Endothelial cell of umbilical vein (primary cell): ENCODE measurements at regions not wholly inside any gene's neighbourhood (a gene's known extent, or its start where the extent isn't known, plus 50 kb on each side); places are given as distances from the start of the nearest gene placed in this dataset.

ENCODE experiments used
- BruUV-seq: library from RNA; stranded (reverse); fragments of 400-500 nt; replicated peaks from 2 replicates; lab custom pipeline; 2021; lab: Mats Ljungman, UMichigan
- CTCF ChIA-PET: fragments of 300-600, 350-600 bp; sonication (Branson Sonifier 250); formaldehyde crosslinking; loops from one replicate; lab custom pipeline; 2021; ENCODE audit warnings: antibody characterized with exemption, inconsistent platforms; lab: Charles Lee
- POLR2A ChIA-PET: fragments of 300-600, 350-600 bp; sonication (Branson Sonifier 250); formaldehyde crosslinking; loops from one replicate; lab custom pipeline; 2021; ENCODE audit warnings: antibody characterized with exemption, inconsistent platforms; lab: Charles Lee
- DNase-seq: peaks from one replicate; pipeline ENCODE4 v3.0.0-alpha.2; 2011; ENCODE audit warnings: low read depth, low spot score
- FAIRE-seq: peaks from 2 replicates; lab custom pipeline; 2011; peaks lifted over from hg19 to GRCh38; lab: Jason Lieb, UNC
- H2AFZ ChIP-seq: 2 replicates; pipeline ENCODE4 v1.6.0; 2012; ENCODE audit warnings: low read depth, low read length, control low read depth, inconsistent platforms
- H3K27ac ChIP-seq: 2 replicates; pipeline ENCODE4 v1.5.1; 2011; ENCODE audit warnings: low read depth, mild to moderate bottlenecking, control low read depth, low read length, moderate library complexity; ENCODE audit not compliant: insufficient read depth
- H3K27me3 ChIP-seq, 2 experiments: 2 replicates each; pipeline versions ENCODE4 v1.6.0 to v1.6.1; 2011; ENCODE audit warnings: low read length in 2 of 2, mixed read lengths in 1 of 2; ENCODE audit not compliant: control insufficient read depth in 2 of 2, insufficient read depth in 2 of 2
- H3K36me3 ChIP-seq, 2 experiments: 2 replicates in 1 of 2; 3 replicates in 1 of 2; pipeline ENCODE4 v1.5.1; 2011; ENCODE audit warnings: low read length in 2 of 2, mild to moderate bottlenecking in 1 of 2, moderate library complexity in 1 of 2; ENCODE audit not compliant: control insufficient read depth in 2 of 2, insufficient read depth in 2 of 2; ENCODE audit errors: extremely low read depth in 1 of 2
- H3K4me1 ChIP-seq: 3 replicates; pipeline ENCODE4 v1.5.1; 2011; ENCODE audit warnings: mild to moderate bottlenecking, low read length; ENCODE audit not compliant: control insufficient read depth, insufficient read depth; ENCODE audit errors: extremely low read depth
- H3K4me2 ChIP-seq: 2 replicates; pipeline ENCODE4 v1.6.1; 2011; ENCODE audit warnings: low read length, control low read depth, mixed read lengths; ENCODE audit not compliant: insufficient read depth
- H3K4me3 ChIP-seq, 3 experiments: fragments of 200-600 bp in 1 of 3; sonication (generic), shearing (Covaris generic) in 1 of 3; replicated peaks in 1 of 3; 2 replicates each; pipeline ENCODE4 v1.5.1; 2011 to 2016; ENCODE audit warnings: control low read depth in 3 of 3, low read length in 3 of 3, mild to moderate bottlenecking in 2 of 3, inconsistent platforms in 1 of 3, low read depth in 1 of 3, moderate library complexity in 1 of 3; ENCODE audit not compliant: insufficient read depth in 1 of 3
- H3K79me2 ChIP-seq: 2 replicates; pipeline ENCODE4 v1.6.0; 2012; ENCODE audit warnings: low read length, inconsistent platforms; ENCODE audit not compliant: control insufficient read depth, insufficient read depth
- H3K9ac ChIP-seq: replicated peaks from 2 replicates; pipeline ENCODE3; 2011; ENCODE audit warnings: low read length, control low read depth; ENCODE audit not compliant: insufficient read depth; ENCODE audit errors: extremely low read depth
- H3K9me1 ChIP-seq: replicated peaks from 3 replicates; pipeline ENCODE4 v1.6.0; 2011; ENCODE audit warnings: mild to moderate bottlenecking, low read length; ENCODE audit not compliant: control insufficient read depth, insufficient read depth; ENCODE audit errors: extremely low read depth
- H3K9me3 ChIP-seq: replicated peaks from 2 replicates; pipeline ENCODE4 v1.5.1; 2012; ENCODE audit warnings: low read length, inconsistent platforms; ENCODE audit not compliant: control insufficient read depth, insufficient read depth
- H4K20me1 ChIP-seq: replicated peaks from 2 replicates; pipeline ENCODE3; 2011; ENCODE audit warnings: mild to moderate bottlenecking, low read length; ENCODE audit not compliant: control insufficient read depth, insufficient read depth; ENCODE audit errors: extremely low read depth
- EZH2 ChIP-seq: IDR thresholded peaks from 2 replicates; pipeline ENCODE4 v1.6.1; 2012; ENCODE audit warnings: borderline replicate concordance, low read depth, mild to moderate bottlenecking, moderate library complexity, low read length, inconsistent platforms; ENCODE audit not compliant: severe bottlenecking
- FOS ChIP-seq: IDR thresholded peaks from 2 replicates; pipeline ENCODE4 v1.6.1; 2011; ENCODE audit warnings: mild to moderate bottlenecking, low read length, moderate library complexity, borderline replicate concordance; ENCODE audit not compliant: insufficient read depth
- GATA2 ChIP-seq: IDR thresholded peaks from 2 replicates; pipeline ENCODE4 v1.7.0; 2011; ENCODE audit warnings: low read depth, mild to moderate bottlenecking, moderate library complexity, mixed read lengths, low read length; ENCODE audit not compliant: insufficient read length, insufficient read depth
- JUN ChIP-seq: IDR thresholded peaks from 2 replicates; pipeline ENCODE4 v1.6.1; 2011; ENCODE audit warnings: borderline replicate concordance, low read depth; ENCODE audit not compliant: insufficient read length, insufficient read depth
- MYC ChIP-seq: IDR thresholded peaks from one replicate; pipeline ENCODE4 v1.6.1; 2011; ENCODE audit warnings: mild to moderate bottlenecking, low read depth, low read length
- POLR2A ChIP-seq: IDR thresholded peaks from 2 replicates; pipeline ENCODE4 v1.6.1; 2012; ENCODE audit warnings: low read depth, mild to moderate bottlenecking, control low read depth, low read length
- POLR2AphosphoS5 ChIP-seq: IDR thresholded peaks from 2 replicates; pipeline ENCODE4 v1.6.1; 2012; ENCODE audit warnings: low read depth, mild to moderate bottlenecking, control low read depth, low read length, moderate library complexity; ENCODE audit not compliant: insufficient read depth
- dilution Hi-C: fragments of 300-500 bp; cut with MboI; formaldehyde crosslinking; loops from one replicate; pipeline ENCODE4 v1.15.0; 2019; ENCODE audit warnings: low sequenced_read_pairs; ENCODE audit not compliant: extremely low pct_ligation_motif_present
- intact Hi-C: fragments of 100-400 bp; cut with micrococcal nuclease; formaldehyde crosslinking; loops from one replicate; pipeline ENCODE4 v1.10.0; 2022
- TF ChIP-seq, protein P1 (sequence below): IDR thresholded peaks from 2 replicates; pipeline ENCODE4 v1.6.1; 2011; ENCODE audit not compliant: insufficient read depth, insufficient read length
- TF ChIP-seq, protein P2 (sequence below), 2 donors: IDR thresholded peaks; 1 replicate in 1 of 2; 2 replicates in 1 of 2; pipeline ENCODE4 v1.5.1; 2011; ENCODE audit warnings: low read length in 2 of 2, mild to moderate bottlenecking in 2 of 2, moderate library complexity in 2 of 2, control low read depth in 1 of 2, inconsistent platforms in 1 of 2, low read depth in 1 of 2; ENCODE audit not compliant: insufficient read depth in 1 of 2; ENCODE audit errors: extremely low read depth in 1 of 2

DNA sequence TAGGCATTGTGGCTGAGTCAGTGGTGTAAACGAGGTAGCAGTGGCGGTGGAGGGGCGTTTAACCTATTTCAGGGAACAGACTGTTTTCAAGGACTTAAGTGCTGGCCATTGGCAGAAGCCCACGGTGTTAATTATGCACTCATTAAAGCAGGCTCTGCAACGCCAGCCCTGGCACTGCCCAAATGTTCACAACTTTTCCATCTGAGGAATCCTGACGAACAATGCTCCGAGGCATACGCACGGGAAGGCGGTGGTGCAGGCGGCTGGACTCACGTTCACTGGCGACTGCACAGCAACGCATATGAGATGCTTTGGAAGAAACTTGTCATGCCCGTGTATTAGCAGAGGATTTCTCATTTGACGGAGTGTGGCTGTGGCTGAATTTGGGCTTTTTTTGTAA, 70.6 kb upstream of the SLC24A4 start:
- Histone ChIP-seq H3K27ac (no peak overlapping the region), H4K20me1 (no peaks in the 10 kb centered on the region), H3K4me3 (no peak overlapping the region), H3K9me3 (no peaks in the 10 kb centered on the region), H3K9me1 (no peaks in the 10 kb centered on the region), H3K9ac (no peak overlapping the region), H3K79me2 (no peaks in the 10 kb centered on the region), H3K27me3 (no peaks in the 10 kb centered on the region), H2AFZ (no peak overlapping the region), H3K36me3 (no peaks in the 10 kb centered on the region), H3K4me1 (no peaks in the 10 kb centered on the region), H3K4me2 (no peak overlapping the region)
- ChIA-PET POLR2A (no interaction called here), CTCF (no interaction called here)
- TF ChIP-seq JUN (no peak), MYC (no peak), POLR2AphosphoS5 (no peak), GATA2 (no peak), POLR2A (no peak), FOS (no peak), EZH2 (no peak)
- TF ChIP-seq, protein P1, sequence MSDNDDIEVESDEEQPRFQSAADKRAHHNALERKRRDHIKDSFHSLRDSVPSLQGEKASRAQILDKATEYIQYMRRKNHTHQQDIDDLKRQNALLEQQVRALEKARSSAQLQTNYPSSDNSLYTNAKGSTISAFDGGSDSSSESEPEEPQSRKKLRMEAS = no peak
- TF ChIP-seq, protein P2, sequence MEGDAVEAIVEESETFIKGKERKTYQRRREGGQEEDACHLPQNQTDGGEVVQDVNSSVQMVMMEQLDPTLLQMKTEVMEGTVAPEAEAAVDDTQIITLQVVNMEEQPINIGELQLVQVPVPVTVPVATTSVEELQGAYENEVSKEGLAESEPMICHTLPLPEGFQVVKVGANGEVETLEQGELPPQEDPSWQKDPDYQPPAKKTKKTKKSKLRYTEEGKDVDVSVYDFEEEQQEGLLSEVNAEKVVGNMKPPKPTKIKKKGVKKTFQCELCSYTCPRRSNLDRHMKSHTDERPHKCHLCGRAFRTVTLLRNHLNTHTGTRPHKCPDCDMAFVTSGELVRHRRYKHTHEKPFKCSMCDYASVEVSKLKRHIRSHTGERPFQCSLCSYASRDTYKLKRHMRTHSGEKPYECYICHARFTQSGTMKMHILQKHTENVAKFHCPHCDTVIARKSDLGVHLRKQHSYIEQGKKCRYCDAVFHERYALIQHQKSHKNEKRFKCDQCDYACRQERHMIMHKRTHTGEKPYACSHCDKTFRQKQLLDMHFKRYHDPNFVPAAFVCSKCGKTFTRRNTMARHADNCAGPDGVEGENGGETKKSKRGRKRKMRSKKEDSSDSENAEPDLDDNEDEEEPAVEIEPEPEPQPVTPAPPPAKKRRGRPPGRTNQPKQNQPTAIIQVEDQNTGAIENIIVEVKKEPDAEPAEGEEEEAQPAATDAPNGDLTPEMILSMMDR (IDR thresholded peaks at IDR 0.05; ENCODE audit: extremely low read depth in 1 of 2, insufficient read depth in 1 of 2, low read depth in 1 of 2, low read length in 2 of 2) = no peak
- no peak for FAIRE-seq
- dilution Hi-C loops = no loop called here
- BruUV-seq = no TSS peak
- intact Hi-C loops = no loop called here
- DNase-seq = no peak
